Panc1 (cell line): ENCODE measurements at regions not wholly inside any gene's neighbourhood (a gene's known extent, or its start where the extent isn't known, plus 50 kb on each side); places are given as distances from the start of the nearest gene placed in this dataset.

ENCODE experiments used
- ATAC-seq: fragments of 200-7000 bp; cut with Tn5 transposase; 2 replicates; pipeline ENCODE4 v1.9.1; 2020; ENCODE audit warnings: mild to moderate bottlenecking, moderate library complexity
- BruUV-seq: library from RNA; stranded (reverse); fragments of 400-500 nt; replicated peaks from 2 replicates; lab custom pipeline; 2021; lab: Mats Ljungman, UMichigan
- CTCF ChIA-PET: fragments of 300-600 bp; sonication (Branson Sonifier 250); formaldehyde crosslinking; loops from one replicate; lab custom pipeline; 2022; ENCODE audit warnings: antibody characterized with exemption; lab: Charles Lee
- POLR2A ChIA-PET: fragments of 300-600 bp; sonication (Branson Sonifier 250); formaldehyde crosslinking; loops from one replicate; lab custom pipeline; 2022; ENCODE audit warnings: antibody characterized with exemption; lab: Charles Lee
- DNase-seq: peaks from one replicate; pipeline ENCODE4 v3.0.0-alpha.2; 2010; ENCODE audit warnings: low read depth, low spot score
- H3K27ac ChIP-seq: 2 replicates; pipeline ENCODE4 v1.5.1; 2011; ENCODE audit warnings: mild to moderate bottlenecking, low read length, inconsistent platforms
- H3K27me3 ChIP-seq: fragments of 200-500 bp; sonication (Bioruptor generic); 2 replicates; pipeline ENCODE4 v1.6.0; 2014; ENCODE audit warnings: low read length, inconsistent platforms; ENCODE audit not compliant: control insufficient read depth, insufficient read depth
- H3K36me3 ChIP-seq: fragments of 200-500 bp; sonication (Bioruptor generic); 2 replicates; pipeline ENCODE4 v1.5.1; 2014; ENCODE audit warnings: inconsistent platforms, mild to moderate bottlenecking, low read length, moderate library complexity; ENCODE audit not compliant: control insufficient read depth, insufficient read depth
- H3K4me1 ChIP-seq: 2 replicates; pipeline ENCODE4 v1.5.1; 2011; ENCODE audit warnings: inconsistent platforms, mild to moderate bottlenecking, low read length, moderate library complexity; ENCODE audit not compliant: control insufficient read depth, insufficient read depth
- H3K4me3 ChIP-seq, 2 experiments: 2 replicates each; pipeline ENCODE4 v1.5.1; 2011 to 2012; ENCODE audit warnings: low read depth in 2 of 2, low read length in 2 of 2, mild to moderate bottlenecking in 2 of 2, inconsistent platforms in 1 of 2, moderate library complexity in 1 of 2
- H3K9me3 ChIP-seq: fragments of 200-500 bp; sonication (Bioruptor generic); 2 replicates; pipeline ENCODE4 v1.5.1; 2014; ENCODE audit warnings: low read depth, mild to moderate bottlenecking, inconsistent platforms, low read length, moderate library complexity; ENCODE audit not compliant: control insufficient read depth, insufficient read depth
- POLR2AphosphoS5 ChIP-seq: IDR thresholded peaks from 2 replicates; pipeline ENCODE4 v1.6.1; 2012; ENCODE audit warnings: mild to moderate bottlenecking, low read depth, low read length, moderate library complexity
- SIN3A ChIP-seq: IDR thresholded peaks from 2 replicates; pipeline ENCODE4 v1.6.1; 2012; ENCODE audit warnings: low read depth, mild to moderate bottlenecking, low read length, moderate library complexity, borderline replicate concordance; ENCODE audit not compliant: insufficient read depth
- TCF7L2 ChIP-seq: IDR thresholded peaks from 2 replicates; pipeline ENCODE4 v1.6.1; 2011; ENCODE audit warnings: mild to moderate bottlenecking, low read depth, low read length, inconsistent platforms
- in situ Hi-C: cut with HindIII; loops from 2 replicates; pipeline ENCODE4 v1.10.0; 2016; ENCODE audit warnings: low sequenced_read_pairs, low pct_unique_long_range_greater_than_20kb
- intact Hi-C: fragments of 100-400 bp; cut with micrococcal nuclease; formaldehyde crosslinking; loops from one replicate; pipeline ENCODE4 v1.10.0; 2022; ENCODE audit not compliant: unreplicated experiment
- TF ChIP-seq, protein P1 (sequence below), 2 experiments: IDR thresholded peaks; 2 replicates each; pipeline ENCODE4 v1.6.1; 2011 to 2012; ENCODE audit warnings: low read depth in 2 of 2, control low read depth in 1 of 2, low read length in 1 of 2, mild to moderate bottlenecking in 1 of 2, moderate library complexity in 1 of 2; ENCODE audit not compliant: insufficient read depth in 1 of 2
- TF ChIP-seq, protein P2 (sequence below): fragments of 450-650 bp; IDR thresholded peaks from 2 replicates; pipeline ENCODE4 v1.5.1; 2017; ENCODE audit warnings: mild to moderate bottlenecking

DNA sequence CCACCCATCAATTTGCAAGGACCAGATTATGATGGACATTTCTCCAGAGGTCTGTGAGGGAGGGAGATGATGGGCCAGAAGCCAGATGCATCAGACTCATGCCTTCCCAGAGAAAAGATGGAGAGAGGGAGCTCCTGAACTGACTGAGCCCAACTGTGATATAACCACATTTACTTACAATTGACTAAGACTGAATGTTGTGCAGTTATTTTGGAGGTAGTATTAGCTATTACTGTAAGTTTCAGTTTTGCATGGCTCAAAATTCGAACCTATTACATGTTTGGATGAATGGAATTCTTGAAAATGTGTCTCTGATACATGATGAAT is 211.1 kb upstream of the SFSWAP start:
- H3K36me3 ChIP-seq, result no peaks in the 10 kb centered on the region
- ChIA-PET POLR2A (no interaction called here), CTCF (no interaction called here)
- no peaks in the 10 kb centered on the region for H3K4me1 ChIP-seq
- no peak for DNase-seq
- TF ChIP-seq POLR2AphosphoS5, result no peak
- TF ChIP-seq, protein P1, sequence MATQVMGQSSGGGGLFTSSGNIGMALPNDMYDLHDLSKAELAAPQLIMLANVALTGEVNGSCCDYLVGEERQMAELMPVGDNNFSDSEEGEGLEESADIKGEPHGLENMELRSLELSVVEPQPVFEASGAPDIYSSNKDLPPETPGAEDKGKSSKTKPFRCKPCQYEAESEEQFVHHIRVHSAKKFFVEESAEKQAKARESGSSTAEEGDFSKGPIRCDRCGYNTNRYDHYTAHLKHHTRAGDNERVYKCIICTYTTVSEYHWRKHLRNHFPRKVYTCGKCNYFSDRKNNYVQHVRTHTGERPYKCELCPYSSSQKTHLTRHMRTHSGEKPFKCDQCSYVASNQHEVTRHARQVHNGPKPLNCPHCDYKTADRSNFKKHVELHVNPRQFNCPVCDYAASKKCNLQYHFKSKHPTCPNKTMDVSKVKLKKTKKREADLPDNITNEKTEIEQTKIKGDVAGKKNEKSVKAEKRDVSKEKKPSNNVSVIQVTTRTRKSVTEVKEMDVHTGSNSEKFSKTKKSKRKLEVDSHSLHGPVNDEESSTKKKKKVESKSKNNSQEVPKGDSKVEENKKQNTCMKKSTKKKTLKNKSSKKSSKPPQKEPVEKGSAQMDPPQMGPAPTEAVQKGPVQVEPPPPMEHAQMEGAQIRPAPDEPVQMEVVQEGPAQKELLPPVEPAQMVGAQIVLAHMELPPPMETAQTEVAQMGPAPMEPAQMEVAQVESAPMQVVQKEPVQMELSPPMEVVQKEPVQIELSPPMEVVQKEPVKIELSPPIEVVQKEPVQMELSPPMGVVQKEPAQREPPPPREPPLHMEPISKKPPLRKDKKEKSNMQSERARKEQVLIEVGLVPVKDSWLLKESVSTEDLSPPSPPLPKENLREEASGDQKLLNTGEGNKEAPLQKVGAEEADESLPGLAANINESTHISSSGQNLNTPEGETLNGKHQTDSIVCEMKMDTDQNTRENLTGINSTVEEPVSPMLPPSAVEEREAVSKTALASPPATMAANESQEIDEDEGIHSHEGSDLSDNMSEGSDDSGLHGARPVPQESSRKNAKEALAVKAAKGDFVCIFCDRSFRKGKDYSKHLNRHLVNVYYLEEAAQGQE (IDR thresholded peaks at IDR 0.05; ENCODE audit: insufficient read depth in 1 of 2, low read depth in 2 of 2, low read length in 1 of 2), result no peak
- TF ChIP-seq SIN3A, result no peak
- TF ChIP-seq, protein P2, sequence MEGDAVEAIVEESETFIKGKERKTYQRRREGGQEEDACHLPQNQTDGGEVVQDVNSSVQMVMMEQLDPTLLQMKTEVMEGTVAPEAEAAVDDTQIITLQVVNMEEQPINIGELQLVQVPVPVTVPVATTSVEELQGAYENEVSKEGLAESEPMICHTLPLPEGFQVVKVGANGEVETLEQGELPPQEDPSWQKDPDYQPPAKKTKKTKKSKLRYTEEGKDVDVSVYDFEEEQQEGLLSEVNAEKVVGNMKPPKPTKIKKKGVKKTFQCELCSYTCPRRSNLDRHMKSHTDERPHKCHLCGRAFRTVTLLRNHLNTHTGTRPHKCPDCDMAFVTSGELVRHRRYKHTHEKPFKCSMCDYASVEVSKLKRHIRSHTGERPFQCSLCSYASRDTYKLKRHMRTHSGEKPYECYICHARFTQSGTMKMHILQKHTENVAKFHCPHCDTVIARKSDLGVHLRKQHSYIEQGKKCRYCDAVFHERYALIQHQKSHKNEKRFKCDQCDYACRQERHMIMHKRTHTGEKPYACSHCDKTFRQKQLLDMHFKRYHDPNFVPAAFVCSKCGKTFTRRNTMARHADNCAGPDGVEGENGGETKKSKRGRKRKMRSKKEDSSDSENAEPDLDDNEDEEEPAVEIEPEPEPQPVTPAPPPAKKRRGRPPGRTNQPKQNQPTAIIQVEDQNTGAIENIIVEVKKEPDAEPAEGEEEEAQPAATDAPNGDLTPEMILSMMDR, result no peak
- no peak for TF ChIP-seq TCF7L2
- H3K4me3 ChIP-seq, result no peak overlapping the region
- intact Hi-C loops (no loop called here), in situ Hi-C loops (no loop called here)
- H3K27me3 ChIP-seq, result peaks cover 6% of the 10 kb centered on the region; the same call in 1 of the 2 replicates
- H3K27ac ChIP-seq, result no peak overlapping the region
- no peaks in the 10 kb centered on the region for H3K9me3 ChIP-seq
- no TSS peak for BruUV-seq
- ATAC-seq, result no peak

DNA sequence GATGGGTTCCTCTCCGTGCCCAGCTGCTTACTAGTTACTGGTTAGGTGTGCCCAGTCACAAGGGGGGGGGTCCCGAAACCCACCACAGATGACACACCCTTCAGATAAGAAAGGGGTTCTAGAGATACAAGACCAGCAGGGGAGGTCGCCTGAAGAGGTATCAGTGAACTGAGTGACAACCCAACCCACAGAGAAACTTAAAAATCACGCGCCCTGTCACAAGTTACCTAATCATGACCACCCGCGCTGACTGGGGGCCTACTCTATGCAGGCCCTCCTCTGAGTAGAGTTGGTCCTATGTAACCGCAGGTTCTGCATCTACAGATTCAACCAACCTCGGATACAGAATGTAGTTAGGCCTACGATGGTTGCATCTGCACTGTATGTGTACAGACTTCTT is 210.3 kb upstream of the SFSWAP start:
- CTCF ChIA-PET, result no interaction called here
- H3K4me3 ChIP-seq, result no peak overlapping the region
- in situ Hi-C loops, result no loop called here
- DNase-seq (no peak), ATAC-seq (no peak)
- no peaks in the 10 kb centered on the region for H3K9me3 ChIP-seq
- H3K27ac ChIP-seq, result no peak overlapping the region
- peaks cover 6% of the 10 kb centered on the region; the same call in 1 of the 2 replicates for H3K27me3 ChIP-seq
- H3K4me1 ChIP-seq, result no peaks in the 10 kb centered on the region
- BruUV-seq, result no TSS peak
- POLR2A ChIA-PET, result no interaction called here
- TF ChIP-seq TCF7L2, result no peak
- TF ChIP-seq POLR2AphosphoS5, result no peak
- TF ChIP-seq, protein P2, result no peak
- TF ChIP-seq, protein P1 (IDR thresholded peaks at IDR 0.05; ENCODE audit: insufficient read depth in 1 of 2, low read depth in 2 of 2, low read length in 1 of 2), result no peak
- TF ChIP-seq SIN3A, result no peak
- intact Hi-C loops, result no loop called here
- H3K36me3 ChIP-seq, result no peaks in the 10 kb centered on the region
